ENCODE measurements at regions not wholly inside any gene's neighbourhood (a gene's known extent, or its start where the extent isn't known, plus 50 kb on each side); places are given as distances from the start of the nearest gene placed in this dataset.

DNA sequence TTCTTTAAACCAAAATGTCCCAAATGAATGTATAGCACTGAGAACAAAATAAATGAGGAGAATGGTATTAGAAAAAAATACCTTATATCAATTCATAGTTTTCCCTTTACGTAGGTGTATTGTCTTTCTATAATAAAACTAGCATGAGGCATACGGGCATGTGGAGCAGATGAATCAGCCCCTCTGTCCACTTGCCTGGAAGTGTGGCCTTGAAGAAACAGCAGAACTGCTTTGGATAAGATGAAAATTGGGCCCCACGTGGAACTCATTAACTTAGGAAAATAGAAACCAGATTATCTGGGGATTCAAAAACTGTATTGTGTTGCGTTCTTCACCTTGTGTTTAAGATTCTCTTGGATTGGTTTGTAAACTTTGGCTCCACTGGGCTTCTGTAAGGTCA, 356.8 kb upstream of the B3GALT2 start:
- Histone ChIP-seq H3K36me3 (no peaks in the 10 kb centered on the region), H3K27me3 (no peaks in the 10 kb centered on the region), H3K9ac (no peak overlapping the region), H3K4me1 (peaks cover 7% of the 10 kb centered on the region), H3K27ac (no peak overlapping the region), H3K4me2 (no peak overlapping the region), H2AFZ (replicated peaks) (no peak overlapping the region), H3K4me3 (no peak overlapping the region), H3K9me3 (ENCODE audit: low read depth) (no peaks in the 10 kb centered on the region), H4K20me1 (ENCODE audit: low read depth) (no peaks in the 10 kb centered on the region), H3F3A (ENCODE audit: low read depth) (no peaks in the 10 kb centered on the region), H3K79me2 (ENCODE audit: low read depth) (no peaks in the 10 kb centered on the region)
- H3K9me3 Mint-ChIP-seq, result no peaks in the 10 kb centered on the region
- no peak overlapping the region for H3K27ac Mint-ChIP-seq
- H3K4me3 Mint-ChIP-seq, result no peak overlapping the region
- peaks cover 10% of the 10 kb centered on the region for H3K4me1 Mint-ChIP-seq
- peak; percentile 5 for DNase-seq (ENCODE audit: low spot score)
- no peak for TF ChIP-seq EZH2 (IDR thresholded peaks at IDR 0.05)
- no peak for TF ChIP-seq EZH2phosphoT487 (IDR thresholded peaks at IDR 0.05)
- TF ChIP-seq, protein P1, sequence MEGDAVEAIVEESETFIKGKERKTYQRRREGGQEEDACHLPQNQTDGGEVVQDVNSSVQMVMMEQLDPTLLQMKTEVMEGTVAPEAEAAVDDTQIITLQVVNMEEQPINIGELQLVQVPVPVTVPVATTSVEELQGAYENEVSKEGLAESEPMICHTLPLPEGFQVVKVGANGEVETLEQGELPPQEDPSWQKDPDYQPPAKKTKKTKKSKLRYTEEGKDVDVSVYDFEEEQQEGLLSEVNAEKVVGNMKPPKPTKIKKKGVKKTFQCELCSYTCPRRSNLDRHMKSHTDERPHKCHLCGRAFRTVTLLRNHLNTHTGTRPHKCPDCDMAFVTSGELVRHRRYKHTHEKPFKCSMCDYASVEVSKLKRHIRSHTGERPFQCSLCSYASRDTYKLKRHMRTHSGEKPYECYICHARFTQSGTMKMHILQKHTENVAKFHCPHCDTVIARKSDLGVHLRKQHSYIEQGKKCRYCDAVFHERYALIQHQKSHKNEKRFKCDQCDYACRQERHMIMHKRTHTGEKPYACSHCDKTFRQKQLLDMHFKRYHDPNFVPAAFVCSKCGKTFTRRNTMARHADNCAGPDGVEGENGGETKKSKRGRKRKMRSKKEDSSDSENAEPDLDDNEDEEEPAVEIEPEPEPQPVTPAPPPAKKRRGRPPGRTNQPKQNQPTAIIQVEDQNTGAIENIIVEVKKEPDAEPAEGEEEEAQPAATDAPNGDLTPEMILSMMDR (IDR thresholded peaks at IDR 0.05), result no peak
- no peaks in the 10 kb centered on the region for H3K27me3 Mint-ChIP-seq (ENCODE audit: insufficient read depth, low read depth)
- no peaks in the 10 kb centered on the region for H3K36me3 Mint-ChIP-seq

DNA sequence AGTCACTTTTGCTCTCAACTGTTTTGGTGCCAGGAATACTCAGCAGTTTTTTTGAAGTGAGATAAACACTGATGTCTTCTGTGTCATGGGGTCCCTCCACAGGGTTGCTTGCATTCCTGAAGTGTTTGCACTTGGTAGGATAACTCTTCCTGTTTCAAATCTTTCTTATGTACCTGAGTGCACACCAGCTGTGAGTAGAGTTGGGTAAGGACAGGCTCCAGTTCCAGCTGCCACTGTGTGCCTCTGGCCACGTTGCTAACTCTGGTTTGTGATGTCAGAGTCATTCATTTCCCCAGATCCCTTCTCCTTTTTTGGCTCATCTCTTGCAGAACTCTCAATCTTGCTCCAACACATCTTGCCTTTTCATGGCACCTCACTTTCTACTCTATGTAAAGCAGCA, 356.3 kb upstream of the B3GALT2 start:
- Mint-ChIP-seq H3K36me3 (no peaks in the 10 kb centered on the region), H3K4me1 (peaks cover 10% of the 10 kb centered on the region), H3K4me3 (no peak overlapping the region), H3K27ac (no peak overlapping the region), H3K27me3 (ENCODE audit: insufficient read depth, low read depth) (no peaks in the 10 kb centered on the region), H3K9me3 (no peaks in the 10 kb centered on the region)
- Histone ChIP-seq H3K4me1 (peaks cover 7% of the 10 kb centered on the region), H3F3A (ENCODE audit: low read depth) (no peaks in the 10 kb centered on the region), H2AFZ (replicated peaks) (no peak overlapping the region), H4K20me1 (ENCODE audit: low read depth) (no peaks in the 10 kb centered on the region), H3K79me2 (ENCODE audit: low read depth) (no peaks in the 10 kb centered on the region), H3K36me3 (no peaks in the 10 kb centered on the region), H3K4me3 (no peak overlapping the region), H3K27me3 (no peaks in the 10 kb centered on the region), H3K4me2 (no peak overlapping the region), H3K9me3 (ENCODE audit: low read depth) (no peaks in the 10 kb centered on the region), H3K9ac (no peak overlapping the region), H3K27ac (no peak overlapping the region)
- no peak for DNase-seq (ENCODE audit: low spot score)
- TF ChIP-seq EZH2phosphoT487 (IDR thresholded peaks at IDR 0.05) (no peak), EZH2 (IDR thresholded peaks at IDR 0.05) (no peak)
- TF ChIP-seq, protein P1 (IDR thresholded peaks at IDR 0.05), result no peak

DNA sequence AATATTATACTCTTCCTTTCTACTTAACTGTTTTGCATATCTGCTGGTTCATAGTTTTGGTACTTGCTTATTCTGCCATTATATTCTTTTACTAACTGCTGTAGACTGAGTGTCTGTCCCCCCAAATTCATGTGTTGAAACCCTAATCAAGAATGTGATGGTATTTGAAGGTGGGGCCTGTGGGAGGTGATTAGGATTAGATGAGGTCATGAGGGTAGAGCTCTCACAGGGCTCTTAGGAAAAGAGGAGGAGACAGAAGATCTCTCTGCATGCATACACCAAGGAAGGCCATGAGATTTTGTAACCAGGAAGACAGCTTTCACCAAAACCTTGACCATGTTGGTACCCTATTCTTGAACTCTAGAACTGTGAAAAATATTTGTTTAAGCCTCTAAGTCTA, 354.1 kb upstream of the B3GALT2 start:
- no peak overlapping the region for H3K9ac ChIP-seq
- no peak overlapping the region for H2AFZ ChIP-seq (replicated peaks)
- peaks cover 7% of the 10 kb centered on the region for H3K4me1 ChIP-seq
- no peaks in the 10 kb centered on the region for H3K9me3 ChIP-seq (ENCODE audit: low read depth)
- H3K36me3 Mint-ChIP-seq, result no peaks in the 10 kb centered on the region
- H3K4me3 ChIP-seq, result no peak overlapping the region
- no peaks in the 10 kb centered on the region for H3K9me3 Mint-ChIP-seq
- peaks cover 10% of the 10 kb centered on the region for H3K4me1 Mint-ChIP-seq
- no peaks in the 10 kb centered on the region for H3K36me3 ChIP-seq
- peaks cover 4% of the 10 kb centered on the region for H3K27me3 Mint-ChIP-seq (ENCODE audit: insufficient read depth, low read depth)
- no peaks in the 10 kb centered on the region for H3K27me3 ChIP-seq
- no peak overlapping the region for H3K27ac ChIP-seq
- no peak for DNase-seq (ENCODE audit: low spot score)
- H3K27ac Mint-ChIP-seq, result no peak overlapping the region
- no peak overlapping the region for H3K4me2 ChIP-seq
- no peaks in the 10 kb centered on the region for H4K20me1 ChIP-seq (ENCODE audit: low read depth)
- no peak overlapping the region for H3K4me3 Mint-ChIP-seq
- H3F3A ChIP-seq (ENCODE audit: low read depth), result no peaks in the 10 kb centered on the region
- TF ChIP-seq EZH2 (IDR thresholded peaks at IDR 0.05) (no peak), EZH2phosphoT487 (IDR thresholded peaks at IDR 0.05) (no peak)
- TF ChIP-seq, protein P1 (IDR thresholded peaks at IDR 0.05), result no peak
- no peaks in the 10 kb centered on the region for H3K79me2 ChIP-seq (ENCODE audit: low read depth)

Measured in neural progenitor cell (in vitro differentiated cells).